Activated naive CD8-positive, alpha-beta T cell (primary cell): ENCODE measurements at regions not wholly inside any gene's neighbourhood (a gene's known extent, or its start where the extent isn't known, plus 50 kb on each side); places are given as distances from the start of the nearest gene placed in this dataset.
"Not testable (repeated sequence)": the region's sequence is repeated elsewhere in the genome, so short reads cannot be mapped to it uniquely, and the experiment has no call there.

Source experiments
- H3K27ac Mint-ChIP-seq: one replicate; pipeline ENCODE4 v1.8.0; 2021; ENCODE audit warnings: mixed read lengths
- H3K27me3 Mint-ChIP-seq: one replicate; pipeline ENCODE4 v1.8.0; 2021; ENCODE audit warnings: mixed read lengths
- H3K36me3 Mint-ChIP-seq: one replicate; pipeline ENCODE4 v1.8.0; 2021; ENCODE audit warnings: mixed read lengths
- H3K4me1 Mint-ChIP-seq: one replicate; pipeline ENCODE4 v1.8.0; 2021; ENCODE audit warnings: low read depth, mixed read lengths
- H3K4me3 Mint-ChIP-seq: one replicate; pipeline ENCODE4 v1.8.0; 2021; ENCODE audit warnings: mild to moderate bottlenecking, mixed read lengths
- H3K9me3 Mint-ChIP-seq: one replicate; pipeline ENCODE4 v1.8.0; 2021; ENCODE audit warnings: low read depth, mixed read lengths

GRCh38 chr5:20958641-20959040 is 970.6 kb upstream of the CDH18 start:
- Mint-ChIP-seq H3K4me3 (no peak overlapping the region), H3K4me1 (no peaks in the 10 kb centered on the region), H3K36me3 (no peaks in the 10 kb centered on the region), H3K27ac (no peak overlapping the region), H3K27me3 (no peaks in the 10 kb centered on the region), H3K9me3 (peaks cover 24% of the 10 kb centered on the region)

GRCh38 chr5:20956134-20956533 is 968.1 kb upstream of the CDH18 start:
- Mint-ChIP-seq H3K27me3 (no peaks in the 10 kb centered on the region), H3K9me3 (peaks cover 19% of the 10 kb centered on the region), H3K36me3 (no peaks in the 10 kb centered on the region), H3K4me3 (no peak overlapping the region), H3K4me1 (no peaks in the 10 kb centered on the region), H3K27ac (no peak overlapping the region)

- H3K4me1 Mint-ChIP-seq: no peaks in the 10 kb centered on the region
- no peaks in the 10 kb centered on the region for H3K36me3 Mint-ChIP-seq
- H3K9me3 Mint-ChIP-seq: peaks cover 7% of the 10 kb centered on the region
- H3K27me3 Mint-ChIP-seq: no peaks in the 10 kb centered on the region
- H3K4me3 Mint-ChIP-seq: no peak overlapping the region
- H3K27ac Mint-ChIP-seq: no peak overlapping the region
Measured at GRCh38 chr5:20949636-20950035, 961.6 kb upstream of the CDH18 start.

GRCh38 chr5:20943183-20943971 is 955.4 kb upstream of the CDH18 start:
- not testable (repeated sequence) for H3K27ac Mint-ChIP-seq, H3K36me3 Mint-ChIP-seq, H3K27me3 Mint-ChIP-seq, H3K9me3 Mint-ChIP-seq, H3K4me3 Mint-ChIP-seq, H3K4me1 Mint-ChIP-seq

- H3K36me3 Mint-ChIP-seq, H3K27ac Mint-ChIP-seq, H3K27me3 Mint-ChIP-seq, H3K4me1 Mint-ChIP-seq, H3K4me3 Mint-ChIP-seq, H3K9me3 Mint-ChIP-seq: not testable (repeated sequence)
Measured at GRCh38 chr5:20942603-20943002, 954.6 kb upstream of the CDH18 start.

GRCh38 chr5:20940786-20941185 is 952.8 kb upstream of the CDH18 start:
- H3K27me3 Mint-ChIP-seq, H3K27ac Mint-ChIP-seq, H3K36me3 Mint-ChIP-seq, H3K4me3 Mint-ChIP-seq, H3K4me1 Mint-ChIP-seq: not testable (repeated sequence)
- peaks cover 10% of the 10 kb centered on the region for H3K9me3 Mint-ChIP-seq

- not testable (repeated sequence) for H3K27ac Mint-ChIP-seq, H3K27me3 Mint-ChIP-seq, H3K4me1 Mint-ChIP-seq, H3K4me3 Mint-ChIP-seq, H3K36me3 Mint-ChIP-seq
- peaks cover 17% of the 10 kb centered on the region for H3K9me3 Mint-ChIP-seq
Measured at GRCh38 chr5:20890936-20891335, 902.9 kb upstream of the CDH18 start.

GRCh38 chr5:20875726-20876125 is 887.7 kb upstream of the CDH18 start:
- H3K27ac Mint-ChIP-seq, H3K27me3 Mint-ChIP-seq, H3K9me3 Mint-ChIP-seq, H3K36me3 Mint-ChIP-seq, H3K4me3 Mint-ChIP-seq, H3K4me1 Mint-ChIP-seq: not testable (repeated sequence)

- H3K36me3 Mint-ChIP-seq, H3K27ac Mint-ChIP-seq, H3K4me1 Mint-ChIP-seq, H3K27me3 Mint-ChIP-seq, H3K4me3 Mint-ChIP-seq, H3K9me3 Mint-ChIP-seq: not testable (repeated sequence)
Measured at GRCh38 chr5:20865892-20866291, 877.9 kb upstream of the CDH18 start.

- peaks cover 8% of the 10 kb centered on the region for H3K9me3 Mint-ChIP-seq
- no peak overlapping the region for H3K27ac Mint-ChIP-seq
- H3K4me1 Mint-ChIP-seq: no peaks in the 10 kb centered on the region
- H3K36me3 Mint-ChIP-seq: no peaks in the 10 kb centered on the region
- no peaks in the 10 kb centered on the region for H3K27me3 Mint-ChIP-seq
- no peak overlapping the region for H3K4me3 Mint-ChIP-seq
Measured at GRCh38 chr5:20833081-20833627, 845.2 kb upstream of the CDH18 start.

- no peak overlapping the region for H3K4me3 Mint-ChIP-seq
- H3K27ac Mint-ChIP-seq: no peak overlapping the region
- H3K36me3 Mint-ChIP-seq: no peaks in the 10 kb centered on the region
- H3K4me1 Mint-ChIP-seq: no peaks in the 10 kb centered on the region
- H3K27me3 Mint-ChIP-seq: no peaks in the 10 kb centered on the region
- peaks cover 8% of the 10 kb centered on the region for H3K9me3 Mint-ChIP-seq
Measured at GRCh38 chr5:20832204-20833080, 844.4 kb upstream of the CDH18 start.

- not testable (repeated sequence) for H3K27me3 Mint-ChIP-seq, H3K4me3 Mint-ChIP-seq, H3K36me3 Mint-ChIP-seq, H3K9me3 Mint-ChIP-seq, H3K4me1 Mint-ChIP-seq, H3K27ac Mint-ChIP-seq
Measured at GRCh38 chr5:20825951-20826350, 838.0 kb upstream of the CDH18 start.

GRCh38 chr5:20797216-20797615 is 809.2 kb upstream of the CDH18 start:
- not testable (repeated sequence) for H3K4me3 Mint-ChIP-seq, H3K27ac Mint-ChIP-seq, H3K9me3 Mint-ChIP-seq, H3K36me3 Mint-ChIP-seq, H3K4me1 Mint-ChIP-seq, H3K27me3 Mint-ChIP-seq

- H3K4me1 Mint-ChIP-seq, H3K4me3 Mint-ChIP-seq, H3K36me3 Mint-ChIP-seq, H3K9me3 Mint-ChIP-seq, H3K27me3 Mint-ChIP-seq, H3K27ac Mint-ChIP-seq: not testable (repeated sequence)
Measured at GRCh38 chr5:20784755-20785154, 796.8 kb upstream of the CDH18 start.

- not testable (repeated sequence) for H3K27me3 Mint-ChIP-seq, H3K4me1 Mint-ChIP-seq, H3K27ac Mint-ChIP-seq, H3K9me3 Mint-ChIP-seq, H3K36me3 Mint-ChIP-seq, H3K4me3 Mint-ChIP-seq
Measured at GRCh38 chr5:20783484-20783883, 795.5 kb upstream of the CDH18 start.
